Epithelial cell of proximal tubule (primary cell): ENCODE measurements at regions not wholly inside any gene's neighbourhood (a gene's known extent, or its start where the extent isn't known, plus 50 kb on each side); places are given as distances from the start of the nearest gene placed in this dataset.

ENCODE experiments used
- DNase-seq: peaks from one replicate; pipeline ENCODE4 v3.0.0-alpha.2; 2011; ENCODE audit warnings: low read depth
- H3K4me3 ChIP-seq: 2 replicates; pipeline ENCODE4 v1.5.1; 2011; ENCODE audit warnings: low read depth, mild to moderate bottlenecking, low read length
- TF ChIP-seq, protein P1 (sequence below): conservative IDR thresholded peaks from 2 replicates; pipeline ENCODE4 v1.5.1; 2012; ENCODE audit warnings: low read depth, mild to moderate bottlenecking, low read length

DNA sequence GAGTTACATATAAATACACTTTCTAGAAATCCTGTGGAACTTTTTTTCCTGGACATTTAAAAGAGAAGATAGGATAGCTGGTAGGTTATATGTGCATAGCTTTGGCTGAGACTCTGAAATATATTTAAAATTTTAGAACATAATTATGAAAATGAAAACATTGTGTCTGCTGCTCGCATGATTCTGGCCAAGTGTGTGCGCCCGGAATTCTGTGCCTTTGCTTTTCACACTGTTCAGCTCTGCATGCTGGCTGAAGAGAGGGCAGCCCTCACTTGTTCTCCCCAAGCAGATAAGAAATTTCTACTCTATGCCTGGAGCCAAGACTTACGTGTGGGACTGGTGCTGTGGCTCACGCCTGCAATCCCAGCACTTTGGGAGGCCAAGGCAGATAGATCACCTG lies 153.9 kb downstream of the MED10 start:
- TF ChIP-seq, protein P1, sequence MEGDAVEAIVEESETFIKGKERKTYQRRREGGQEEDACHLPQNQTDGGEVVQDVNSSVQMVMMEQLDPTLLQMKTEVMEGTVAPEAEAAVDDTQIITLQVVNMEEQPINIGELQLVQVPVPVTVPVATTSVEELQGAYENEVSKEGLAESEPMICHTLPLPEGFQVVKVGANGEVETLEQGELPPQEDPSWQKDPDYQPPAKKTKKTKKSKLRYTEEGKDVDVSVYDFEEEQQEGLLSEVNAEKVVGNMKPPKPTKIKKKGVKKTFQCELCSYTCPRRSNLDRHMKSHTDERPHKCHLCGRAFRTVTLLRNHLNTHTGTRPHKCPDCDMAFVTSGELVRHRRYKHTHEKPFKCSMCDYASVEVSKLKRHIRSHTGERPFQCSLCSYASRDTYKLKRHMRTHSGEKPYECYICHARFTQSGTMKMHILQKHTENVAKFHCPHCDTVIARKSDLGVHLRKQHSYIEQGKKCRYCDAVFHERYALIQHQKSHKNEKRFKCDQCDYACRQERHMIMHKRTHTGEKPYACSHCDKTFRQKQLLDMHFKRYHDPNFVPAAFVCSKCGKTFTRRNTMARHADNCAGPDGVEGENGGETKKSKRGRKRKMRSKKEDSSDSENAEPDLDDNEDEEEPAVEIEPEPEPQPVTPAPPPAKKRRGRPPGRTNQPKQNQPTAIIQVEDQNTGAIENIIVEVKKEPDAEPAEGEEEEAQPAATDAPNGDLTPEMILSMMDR: no peak
- no peak for DNase-seq

DNA sequence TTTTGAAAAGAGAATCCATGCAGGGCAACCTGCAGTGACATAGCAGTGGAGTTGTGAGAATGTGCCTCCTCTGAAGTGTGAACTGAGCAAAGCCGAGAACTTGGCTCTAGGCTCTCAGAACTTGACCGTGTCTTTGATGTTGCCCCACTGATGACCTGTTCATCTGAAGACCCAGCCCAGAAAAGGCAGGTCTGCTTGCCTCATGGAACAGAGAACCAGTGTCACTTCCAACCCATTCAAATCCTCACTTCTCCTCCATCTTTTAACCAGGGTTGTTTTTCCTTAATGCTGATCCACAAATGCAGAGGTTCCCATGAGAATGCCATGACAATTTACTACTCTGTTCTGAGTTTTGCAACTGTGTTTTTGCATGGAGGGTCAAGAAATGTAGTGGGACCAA lies 155.4 kb downstream of the MED10 start:
- no peak overlapping the region for H3K4me3 ChIP-seq
- no peak for DNase-seq
- TF ChIP-seq, protein P1: no peak

More for the DNA sequence above, 153.9 kb downstream of the MED10 start:
- no peak overlapping the region for H3K4me3 ChIP-seq

DNA sequence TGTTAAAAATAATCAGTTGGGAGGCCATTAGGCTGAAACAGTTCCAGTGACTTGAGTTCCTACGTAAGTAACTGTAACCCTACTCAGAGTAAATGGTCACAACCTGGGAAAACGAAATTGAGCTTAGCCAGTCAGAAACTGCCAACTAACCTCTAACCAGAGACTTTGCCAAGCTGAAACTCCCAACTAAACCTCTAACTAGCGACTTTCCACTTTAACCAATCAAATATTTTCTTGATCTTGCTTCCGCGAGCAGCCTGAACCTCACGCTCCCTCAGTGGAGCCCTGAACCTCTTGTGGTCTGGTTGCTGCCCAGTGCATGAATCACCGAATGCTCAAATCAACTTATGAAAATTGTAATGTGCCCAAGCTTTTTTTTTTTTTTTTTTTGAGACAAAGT lies 156.2 kb downstream of the MED10 start:
- TF ChIP-seq, protein P1: no peak
- H3K4me3 ChIP-seq: no peak overlapping the region
- no peak for DNase-seq

DNA sequence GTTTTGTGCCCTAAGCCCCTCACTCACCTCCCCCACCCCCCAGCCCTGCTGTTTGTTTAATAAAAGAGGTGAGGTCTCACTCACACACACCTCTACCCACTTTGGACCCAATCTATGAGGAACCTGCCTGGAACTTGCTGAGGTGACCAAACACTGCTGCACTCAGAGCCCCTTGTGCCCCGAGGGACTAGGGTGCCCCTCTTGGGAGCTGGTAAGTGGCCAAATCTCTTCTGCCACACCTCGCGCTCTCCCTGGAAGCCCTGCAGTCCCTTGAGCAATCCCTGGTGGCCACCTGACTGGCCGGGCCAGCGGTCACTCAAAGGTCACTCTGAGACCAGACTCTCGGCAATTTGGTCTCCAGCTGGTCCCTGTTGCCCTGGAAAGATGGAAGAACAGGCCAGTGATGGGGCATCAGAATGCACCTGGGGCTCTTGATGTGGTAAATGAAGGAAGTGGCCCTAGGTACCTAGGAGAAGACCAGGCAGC lies 157.2 kb downstream of the MED10 start:
- no peak overlapping the region for H3K4me3 ChIP-seq
- no peak for DNase-seq
- TF ChIP-seq, protein P1: no peak

DNA sequence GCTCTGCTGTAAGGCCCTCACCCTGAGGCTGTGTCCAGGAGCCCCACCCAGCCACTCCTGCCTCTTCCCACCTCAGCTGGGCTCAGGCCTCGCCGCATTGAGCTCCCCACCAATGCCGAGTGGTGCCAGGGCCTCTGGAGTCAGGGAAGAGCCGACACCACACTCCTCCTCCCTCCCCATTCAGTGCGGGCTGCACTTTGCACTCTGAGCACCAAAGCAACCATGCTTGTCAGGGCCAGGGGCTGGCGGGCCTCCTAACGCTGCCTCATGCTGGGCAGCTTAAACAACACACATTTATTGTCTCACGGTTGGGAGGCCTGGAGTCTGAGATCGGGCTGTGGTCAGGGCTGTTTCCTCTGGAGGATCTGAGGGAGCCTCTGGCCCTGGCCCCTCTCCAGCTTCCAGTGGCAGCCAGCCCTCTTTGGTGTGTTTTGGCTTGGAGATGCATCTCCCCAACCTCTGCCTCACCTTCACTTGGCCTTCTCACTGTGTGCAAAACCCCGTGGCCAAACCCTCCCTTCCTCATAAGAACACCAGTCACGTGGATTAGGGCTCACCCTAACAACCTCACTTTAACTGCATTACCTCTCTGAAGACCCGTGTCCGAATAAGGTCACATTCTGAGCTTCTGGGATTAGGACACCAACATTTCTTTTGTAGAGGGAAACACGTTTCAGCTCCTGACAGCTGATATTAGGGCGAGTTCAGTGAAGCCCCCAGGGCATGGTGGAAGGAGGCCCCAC lies 157.8 kb downstream of the MED10 start:
- DNase-seq: no peak
- no peak overlapping the region for H3K4me3 ChIP-seq
- TF ChIP-seq, protein P1: no peak

DNA sequence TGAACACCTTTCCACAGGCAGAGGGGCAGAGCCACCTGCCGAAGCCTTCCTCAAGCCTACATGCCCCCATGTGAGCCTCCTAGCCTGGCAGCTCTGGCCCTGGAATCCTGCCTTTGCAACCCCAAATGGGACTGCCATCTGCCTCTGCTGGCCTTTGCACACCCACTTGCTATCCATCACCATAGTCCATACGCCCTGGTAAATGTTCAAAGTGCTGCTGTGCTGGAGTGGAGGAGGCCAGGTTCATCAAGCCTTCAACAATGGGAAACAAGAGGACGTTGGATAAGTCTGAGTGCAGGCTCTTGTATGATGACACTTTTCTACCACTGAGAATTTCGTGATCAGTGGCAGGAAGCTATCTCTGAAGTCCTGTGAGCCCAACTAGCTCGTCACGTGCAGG lies 159.8 kb downstream of the MED10 start:
- no peak overlapping the region for H3K4me3 ChIP-seq
- DNase-seq: no peak
- TF ChIP-seq, protein P1: no peak

DNA sequence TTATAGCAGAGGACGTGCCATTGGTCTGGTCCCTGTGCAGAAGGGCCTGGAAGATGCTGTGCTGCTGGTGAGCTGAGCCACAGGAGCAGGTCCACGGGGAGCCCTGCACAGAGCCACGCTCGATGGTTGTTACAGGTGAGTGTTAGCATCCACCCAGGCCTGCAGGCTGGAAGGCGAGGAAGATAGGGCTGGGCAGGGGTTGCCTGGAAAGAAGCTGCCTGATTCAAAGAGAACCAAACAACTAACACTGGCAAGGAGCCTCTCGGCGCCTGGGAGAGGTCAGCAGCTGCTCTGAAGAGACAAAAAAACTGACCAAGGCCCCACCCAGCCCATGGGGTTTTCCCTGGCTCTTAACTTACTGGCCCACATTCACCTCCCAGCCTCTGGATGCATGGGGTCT lies 160.2 kb downstream of the MED10 start:
- H3K4me3 ChIP-seq: no peak overlapping the region
- TF ChIP-seq, protein P1: no peak

More for the DNA sequence above, 160.2 kb downstream of the MED10 start:
- DNase-seq: no peak
